GM21381 (cell line): ENCODE measurements at regions not wholly inside any gene's neighbourhood (a gene's known extent, or its start where the extent isn't known, plus 50 kb on each side); places are given as distances from the start of the nearest gene placed in this dataset.

Experiments
- ATAC-seq: cut with Tn5 transposase; IDR thresholded peaks from one replicate; pipeline ENCODE4 v1.9.1; 2021; ENCODE audit warnings: mild to moderate bottlenecking, moderate library complexity; ENCODE audit not compliant: unreplicated experiment

GRCh38 chr2:16284941-16285625, 344.7 kb downstream of the MYCN start:
- ATAC-seq: no peak

GRCh38 chr2:16283071-16283850, 342.9 kb downstream of the MYCN start:
- no peak for ATAC-seq

- no peak for ATAC-seq
Measured at GRCh38 chr2:16282511-16282910, 342.2 kb downstream of the MYCN start.

- no peak for ATAC-seq
Measured at GRCh38 chr2:16281451-16282335, 341.3 kb downstream of the MYCN start.

GRCh38 chr2:16280081-16280480, 339.7 kb downstream of the MYCN start:
- no peak for ATAC-seq

GRCh38 chr2:16279641-16280040, 339.3 kb downstream of the MYCN start:
- no peak for ATAC-seq

- no peak for ATAC-seq
Measured at GRCh38 chr2:16279201-16279570, 338.8 kb downstream of the MYCN start.

- no peak for ATAC-seq
Measured at GRCh38 chr2:16278421-16279200, 338.3 kb downstream of the MYCN start.

- no peak for ATAC-seq
Measured at GRCh38 chr2:16277117-16277516, 336.8 kb downstream of the MYCN start.

GRCh38 chr2:16275661-16276060, 335.3 kb downstream of the MYCN start:
- no peak for ATAC-seq

- no peak for ATAC-seq
Measured at GRCh38 chr2:16275131-16275530, 334.8 kb downstream of the MYCN start.

- ATAC-seq: no peak
Measured at GRCh38 chr2:16273111-16273510, 332.8 kb downstream of the MYCN start.

GRCh38 chr2:16272038-16272788, 331.9 kb downstream of the MYCN start:
- ATAC-seq: no peak

GRCh38 chr2:16271231-16271896, 331.0 kb downstream of the MYCN start:
- no peak for ATAC-seq

GRCh38 chr2:16270441-16270840, 330.1 kb downstream of the MYCN start:
- no peak for ATAC-seq

- ATAC-seq: no peak
Measured at GRCh38 chr2:16268301-16269000, 328.1 kb downstream of the MYCN start.

GRCh38 chr2:16266571-16266970, 326.2 kb downstream of the MYCN start:
- no peak for ATAC-seq

- no peak for ATAC-seq
Measured at GRCh38 chr2:16264931-16265540, 324.7 kb downstream of the MYCN start.
